GM18498 (cell line): ENCODE measurements at regions not wholly inside any gene's neighbourhood (a gene's known extent, or its start where the extent isn't known, plus 50 kb on each side); places are given as distances from the start of the nearest gene placed in this dataset.
"Not testable (repeated sequence)": the region's sequence is repeated elsewhere in the genome, so short reads cannot be mapped to it uniquely, and the experiment has no call there.

ENCODE experiments used
- ATAC-seq: cut with Tn5 transposase; IDR thresholded peaks from one replicate; pipeline ENCODE4 v1.9.1; 2021; ENCODE audit warnings: mild to moderate bottlenecking, moderate library complexity; ENCODE audit not compliant: unreplicated experiment

GRCh38 chr9:75657015-75657414 is 233.5 kb upstream of the PCSK5 start:
- ATAC-seq: no peak

GRCh38 chr9:75658301-75658905 is 232.1 kb upstream of the PCSK5 start:
- ATAC-seq: no peak

- ATAC-seq: no peak
Measured at GRCh38 chr9:75664597-75664996, 225.9 kb upstream of the PCSK5 start.

- no peak for ATAC-seq
Measured at GRCh38 chr9:75666856-75667554, 223.5 kb upstream of the PCSK5 start.

DNA sequence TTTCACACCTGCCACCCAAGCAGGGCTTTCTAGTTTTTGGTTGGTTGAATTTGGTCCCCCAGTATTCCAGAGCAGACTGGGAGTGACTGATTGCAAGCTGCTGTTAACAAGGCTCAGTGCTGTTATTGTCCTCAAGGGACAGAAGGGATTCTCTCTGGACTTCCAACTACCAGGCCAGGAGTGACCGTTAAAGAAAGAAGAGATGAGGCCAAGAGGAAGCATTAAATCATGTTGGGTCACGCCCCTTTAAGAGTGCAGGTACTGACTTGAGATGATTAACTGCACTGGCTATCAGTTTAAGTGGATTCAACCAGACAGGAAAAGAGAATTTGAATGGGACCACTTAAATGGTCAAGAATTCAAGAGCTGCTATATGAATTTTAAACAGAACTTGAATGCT is 220.8 kb upstream of the PCSK5 start:
- ATAC-seq: no peak

DNA sequence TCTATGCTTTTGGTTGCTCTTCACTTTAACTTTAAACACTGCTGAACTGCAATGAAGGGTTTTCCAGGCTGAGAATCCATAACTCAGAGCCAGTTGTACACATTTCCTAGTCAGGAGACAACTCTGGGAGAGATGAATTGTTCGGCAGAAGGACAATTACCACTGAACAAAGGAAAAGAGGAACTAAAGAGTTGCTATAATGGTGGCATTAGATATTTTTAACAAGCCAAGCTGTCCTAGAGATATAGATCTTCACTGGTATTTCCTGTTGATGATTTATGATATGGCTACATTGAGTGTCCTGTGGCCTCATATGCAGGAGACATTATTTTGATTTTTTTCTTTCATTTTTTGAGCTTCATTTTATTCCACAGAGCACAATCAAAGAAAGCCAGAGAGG is 219.1 kb upstream of the PCSK5 start:
- ATAC-seq: no peak

DNA sequence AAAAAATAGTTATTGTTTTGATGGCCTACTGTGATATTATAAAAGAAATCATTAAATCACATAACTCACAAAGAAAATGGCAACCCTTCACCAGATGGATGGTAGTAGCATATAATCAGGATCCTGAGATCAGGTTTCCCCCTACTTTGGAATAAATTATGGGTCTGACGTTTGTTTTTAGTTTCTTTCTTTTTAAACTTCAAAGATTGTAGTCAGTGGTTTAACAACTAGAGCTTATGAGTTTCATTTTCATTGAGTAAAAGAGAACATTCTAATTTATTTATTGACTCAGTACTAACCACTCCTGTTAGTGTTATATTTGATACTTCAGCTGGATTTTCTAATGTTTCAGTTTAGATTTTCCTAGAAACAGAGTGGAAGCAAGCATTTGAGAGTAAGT is 218.0 kb upstream of the PCSK5 start:
- ATAC-seq: no peak

- no peak for ATAC-seq
Measured at GRCh38 chr9:75683591-75683990, 206.9 kb upstream of the PCSK5 start.

- no peak for ATAC-seq
Measured at GRCh38 chr9:75685062-75685461, 205.4 kb upstream of the PCSK5 start.

- no peak for ATAC-seq
Measured at GRCh38 chr9:75687359-75687953, 203.0 kb upstream of the PCSK5 start.

- not testable (repeated sequence) for ATAC-seq
Measured at GRCh38 chr9:75690551-75690950, 199.9 kb upstream of the PCSK5 start.

DNA sequence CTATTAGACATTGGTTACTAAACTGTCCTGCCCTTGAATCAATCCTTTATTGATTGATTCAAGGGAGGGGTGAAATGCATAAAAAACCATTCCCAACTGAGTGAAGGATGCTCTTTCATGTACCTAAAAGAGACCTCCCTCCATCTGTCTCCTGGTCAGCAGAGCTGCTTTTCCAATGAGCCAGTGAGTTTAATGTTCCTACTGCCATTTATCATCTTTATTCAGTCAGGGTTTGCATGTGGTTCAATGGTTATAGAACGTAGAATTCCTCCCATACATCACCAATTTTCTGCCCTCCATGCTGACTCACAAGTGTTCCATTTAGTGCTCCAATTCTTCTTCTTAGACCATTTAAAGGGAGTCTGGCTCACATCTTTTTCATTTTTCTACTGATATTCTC is 199.1 kb upstream of the PCSK5 start:
- no peak for ATAC-seq

GRCh38 chr9:75692309-75692708 is 198.2 kb upstream of the PCSK5 start:
- ATAC-seq: no peak

DNA sequence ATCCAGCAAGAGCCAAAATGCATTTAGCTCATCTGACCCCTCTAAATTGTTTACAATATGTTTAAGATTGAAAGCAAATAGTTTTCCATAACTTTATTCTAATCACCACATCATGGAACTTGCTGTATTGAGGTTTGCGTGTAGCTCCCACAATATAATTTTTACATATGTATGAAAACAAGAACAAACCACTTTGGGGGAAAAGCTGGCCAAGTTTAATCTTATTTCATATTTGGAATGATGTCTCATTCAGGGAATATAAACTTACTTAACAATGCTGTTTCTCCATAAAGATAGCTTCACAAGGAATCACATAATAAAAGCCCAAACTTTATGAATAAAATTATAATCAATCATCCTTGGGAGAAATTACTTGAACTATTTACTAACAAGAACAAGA is 194.6 kb upstream of the PCSK5 start:
- no peak for ATAC-seq

- ATAC-seq: no peak
Measured at GRCh38 chr9:75699017-75699416, 191.5 kb upstream of the PCSK5 start.

GRCh38 chr9:75699625-75700251 is 190.7 kb upstream of the PCSK5 start:
- no peak for ATAC-seq

GRCh38 chr9:75700252-75700640 is 190.2 kb upstream of the PCSK5 start:
- ATAC-seq: no peak

- ATAC-seq: no peak
Measured at GRCh38 chr9:75707191-75707590, 183.3 kb upstream of the PCSK5 start.

DNA sequence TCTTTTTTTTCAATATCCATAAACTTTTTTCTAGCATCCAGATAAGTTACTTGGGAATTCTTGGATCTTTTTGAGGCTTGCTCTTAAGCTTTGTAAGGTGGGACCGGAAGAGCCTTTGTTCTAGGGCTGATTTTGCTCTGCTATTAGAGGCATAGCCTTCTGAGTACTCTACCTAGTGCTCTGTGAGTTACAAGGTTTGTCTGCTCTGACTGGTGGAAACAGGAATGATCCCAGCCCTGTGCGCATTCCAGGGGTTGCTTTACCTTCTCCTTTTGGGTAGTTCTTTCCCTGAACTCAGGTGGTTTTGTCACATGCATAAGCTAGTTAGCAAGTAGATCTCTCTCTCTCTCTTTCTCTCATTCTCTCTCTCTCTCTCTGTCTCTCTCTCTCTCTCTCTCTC is 180.8 kb upstream of the PCSK5 start:
- ATAC-seq: no peak

DNA sequence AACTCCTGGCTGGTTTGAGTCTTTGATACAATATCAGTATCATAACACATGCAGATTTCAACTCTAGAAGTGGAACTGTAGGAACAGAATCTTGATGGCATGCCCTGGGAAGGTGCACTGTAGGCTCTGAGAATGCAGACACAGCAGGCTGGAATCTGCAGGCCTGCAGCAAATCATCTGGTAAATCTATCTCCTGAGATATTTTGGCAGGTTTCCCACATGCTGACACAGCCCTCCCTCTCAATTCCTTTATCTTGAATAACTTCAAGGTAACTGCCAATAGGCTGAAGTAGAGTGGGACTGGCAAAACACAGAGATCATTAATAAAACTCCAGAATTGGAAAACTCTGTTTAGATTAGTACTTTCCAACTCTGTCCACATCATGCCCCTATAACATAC is 177.8 kb upstream of the PCSK5 start:
- ATAC-seq: no peak

GRCh38 chr9:75713335-75713734 is 177.1 kb upstream of the PCSK5 start:
- ATAC-seq: no peak

DNA sequence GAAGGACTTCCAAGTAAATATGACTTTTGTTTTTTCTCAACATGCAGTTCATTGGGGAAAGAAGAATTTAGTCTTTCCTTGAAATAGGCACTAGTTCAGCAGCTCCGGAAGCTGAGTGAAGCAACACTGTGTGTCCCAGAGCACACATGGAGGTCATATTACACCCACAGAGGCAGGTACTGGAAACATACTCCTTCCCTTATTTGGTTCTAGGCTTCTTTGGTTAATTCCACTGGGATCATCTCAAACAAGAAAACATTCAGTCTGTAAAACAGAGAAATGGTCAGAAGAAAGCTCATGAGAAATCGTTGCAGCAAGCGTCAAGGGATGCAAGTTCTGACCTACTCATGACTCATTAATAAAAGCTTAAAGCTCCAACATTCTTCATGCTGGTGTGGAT is 175.1 kb upstream of the PCSK5 start:
- ATAC-seq: no peak
